SJSA1 (cell line): ENCODE measurements at regions not wholly inside any gene's neighbourhood (a gene's known extent, or its start where the extent isn't known, plus 50 kb on each side); places are given as distances from the start of the nearest gene placed in this dataset.

Source experiments
- DNase-seq, 2 experiments: peaks; one replicate each; pipeline ENCODE4 v3.0.0-alpha.2; 2015 to 2020; ENCODE audit warnings: low spot score in 2 of 2, low read depth in 1 of 2
- H3K27ac ChIP-seq: fragments of 250-450 bp; sonication (Bioruptor Pico); 2 replicates; pipeline ENCODE4 v1.5.1; 2020; ENCODE audit warnings: mild to moderate bottlenecking, moderate library complexity
- H3K27me3 ChIP-seq: fragments of 250-450 bp; sonication (Bioruptor Pico); replicated peaks from 2 replicates; pipeline ENCODE4 v1.5.1; 2020; ENCODE audit warnings: mild to moderate bottlenecking, moderate library complexity
- H3K36me3 ChIP-seq: fragments of 250-450 bp; sonication (Bioruptor Pico); 2 replicates; pipeline ENCODE4 v1.5.1; 2020; ENCODE audit warnings: mild to moderate bottlenecking
- H3K4me1 ChIP-seq: fragments of 250-450 bp; sonication (Bioruptor Pico); replicated peaks from 2 replicates; pipeline ENCODE4 v1.6.1; 2021; ENCODE audit warnings: mild to moderate bottlenecking
- H3K4me3 ChIP-seq: fragments of 250-450 bp; sonication (Bioruptor Pico); 2 replicates; pipeline ENCODE4 v1.5.1; 2020; ENCODE audit warnings: mild to moderate bottlenecking
- H3K9me3 ChIP-seq: fragments of 250-450 bp; sonication (Bioruptor Pico); replicated peaks from 2 replicates; pipeline ENCODE4 v1.5.1; 2020; ENCODE audit warnings: mild to moderate bottlenecking

DNA sequence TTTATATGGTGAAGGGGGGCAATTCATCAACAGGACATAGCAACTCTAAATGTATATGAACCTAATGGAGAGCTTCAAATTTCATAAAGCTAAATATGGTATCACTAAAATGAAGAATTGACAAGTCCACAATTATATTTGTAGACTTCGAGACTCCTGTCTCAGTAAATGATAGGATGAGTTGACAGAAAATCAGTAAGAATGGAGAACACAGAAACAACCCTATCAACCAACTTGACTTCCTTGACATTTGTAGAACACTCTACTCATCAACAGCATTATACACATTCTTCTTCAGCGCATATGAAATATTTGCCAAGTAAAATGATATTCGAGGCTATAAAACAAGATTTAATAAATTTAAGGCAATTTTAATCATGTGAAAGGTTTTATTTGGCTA, 322.9 kb upstream of the MAF start:
- H3K4me1 ChIP-seq = no peaks in the 10 kb centered on the region
- 0 out of 2 replicates have a peak, but pooled peaks cover 4% of the 10 kb centered on the region for H3K27me3 ChIP-seq
- H3K36me3 ChIP-seq = no peaks in the 10 kb centered on the region
- no peaks in the 10 kb centered on the region for H3K9me3 ChIP-seq
- H3K27ac ChIP-seq = no peak overlapping the region
- no peak overlapping the region for H3K4me3 ChIP-seq
- no peak for DNase-seq

DNA sequence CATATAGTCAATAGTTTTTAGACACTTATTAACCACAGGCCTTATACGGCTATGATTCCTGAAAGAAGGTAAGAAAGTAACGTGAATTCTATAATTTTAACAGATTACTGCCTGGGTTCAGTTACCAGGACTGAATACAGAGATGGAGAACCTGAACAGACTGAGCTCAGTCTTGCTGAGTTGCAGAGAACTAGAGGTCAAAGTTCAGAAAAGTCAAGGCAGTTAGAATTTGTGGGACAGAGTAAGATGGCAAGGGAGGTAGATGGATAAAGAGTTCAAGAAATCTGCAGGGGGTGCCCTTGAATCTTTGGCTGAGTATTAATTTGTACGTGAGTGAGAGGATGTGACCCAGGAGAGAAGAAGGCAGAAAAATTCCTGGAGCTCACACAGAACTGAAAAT, 320.1 kb upstream of the MAF start:
- Histone ChIP-seq H3K4me3 (no peak overlapping the region), H3K4me1 (no peaks in the 10 kb centered on the region), H3K27ac (no peak overlapping the region), H3K9me3 (no peaks in the 10 kb centered on the region), H3K36me3 (no peaks in the 10 kb centered on the region), H3K27me3 (0 out of 2 replicates have a peak, but pooled peaks cover 4% of the 10 kb centered on the region)
- no peak for DNase-seq

DNA sequence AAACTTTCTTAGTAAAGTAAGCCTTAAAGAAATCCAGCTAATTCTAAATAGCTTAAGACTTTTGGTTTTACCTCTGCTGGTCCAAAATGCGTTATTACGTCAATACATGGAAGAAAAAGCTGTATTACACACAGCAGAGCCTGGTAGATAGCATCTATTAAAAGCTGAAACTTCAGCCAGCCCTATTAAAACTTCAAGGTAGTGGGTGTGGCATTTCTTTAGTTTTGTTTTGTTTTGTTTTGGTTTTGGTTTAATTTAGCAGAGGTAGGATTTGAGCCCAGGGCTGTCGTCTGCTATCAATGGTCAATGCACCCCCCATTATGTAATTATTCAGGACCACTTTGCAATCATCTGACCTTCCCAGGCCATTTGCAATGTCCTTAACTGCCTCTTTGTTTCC, 318.4 kb upstream of the MAF start:
- no peaks in the 10 kb centered on the region for H3K9me3 ChIP-seq
- H3K4me3 ChIP-seq = no peak overlapping the region
- no peak overlapping the region for H3K27ac ChIP-seq
- no peaks in the 10 kb centered on the region for H3K27me3 ChIP-seq
- no peaks in the 10 kb centered on the region for H3K4me1 ChIP-seq
- no peak for DNase-seq
- H3K36me3 ChIP-seq = no peaks in the 10 kb centered on the region

DNA sequence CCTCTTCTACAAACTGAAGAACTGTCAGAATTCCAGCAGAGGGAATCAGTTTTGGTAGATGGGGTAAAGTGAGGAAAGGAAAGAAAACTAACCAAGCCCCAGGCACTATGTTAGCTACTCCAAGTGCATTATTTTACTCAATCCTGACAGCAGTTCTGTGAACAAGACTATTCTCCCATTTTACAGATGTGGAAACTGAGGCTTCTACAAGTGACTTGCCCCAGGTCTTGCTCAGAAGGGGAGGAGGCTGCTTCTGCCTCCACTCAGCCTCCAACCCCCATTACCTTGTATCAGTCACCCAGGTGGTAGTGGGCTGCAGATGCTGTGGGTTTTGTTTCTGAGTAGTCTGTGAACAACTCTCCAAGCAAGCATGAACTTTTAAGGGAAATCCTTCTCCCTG, 315.2 kb upstream of the MAF start:
- Histone ChIP-seq H3K4me1 (no peaks in the 10 kb centered on the region), H3K9me3 (no peaks in the 10 kb centered on the region), H3K4me3 (no peak overlapping the region), H3K36me3 (no peaks in the 10 kb centered on the region), H3K27ac (no peak overlapping the region), H3K27me3 (no peaks in the 10 kb centered on the region)
- no peak for DNase-seq

DNA sequence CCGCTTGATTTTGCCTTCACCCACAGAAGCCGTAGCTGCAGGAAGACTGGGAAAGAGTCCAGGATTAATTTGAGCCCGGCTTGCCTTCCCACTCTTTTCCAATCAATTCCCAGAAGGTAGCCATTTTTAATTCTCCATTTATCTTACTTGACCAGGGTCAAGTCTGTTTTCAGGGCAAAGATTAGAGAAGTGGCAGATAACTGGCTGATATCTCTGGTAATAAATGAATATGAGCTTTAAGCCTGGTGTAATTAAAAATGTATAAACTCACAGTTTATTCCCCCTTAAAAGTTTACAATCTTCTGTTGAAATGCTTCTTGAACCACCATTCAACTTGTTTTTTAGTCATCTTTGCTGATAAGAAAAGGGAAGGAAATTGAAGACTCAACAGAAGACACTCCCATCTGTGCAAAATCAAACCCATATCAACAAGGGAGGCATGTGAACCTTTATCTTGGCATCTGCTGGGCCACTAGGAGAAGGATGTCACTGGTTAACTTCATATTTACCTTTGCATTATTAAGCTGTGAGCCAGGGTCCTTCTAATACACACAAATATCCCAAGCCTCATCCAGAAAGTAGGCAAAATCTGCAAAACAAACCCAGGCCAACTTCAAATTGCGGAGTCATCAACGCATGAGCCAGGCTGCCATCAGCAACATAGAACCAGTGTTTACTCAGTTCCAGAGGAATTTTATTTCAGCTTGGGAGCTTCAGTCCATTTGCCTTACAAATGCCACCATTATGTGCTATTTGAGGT, 314.6 kb upstream of the MAF start:
- DNase-seq = no peak
- H3K36me3 ChIP-seq = no peaks in the 10 kb centered on the region
- no peaks in the 10 kb centered on the region for H3K9me3 ChIP-seq
- no peak overlapping the region for H3K27ac ChIP-seq
- no peak overlapping the region for H3K4me3 ChIP-seq
- no peaks in the 10 kb centered on the region for H3K4me1 ChIP-seq
- H3K27me3 ChIP-seq = no peaks in the 10 kb centered on the region

DNA sequence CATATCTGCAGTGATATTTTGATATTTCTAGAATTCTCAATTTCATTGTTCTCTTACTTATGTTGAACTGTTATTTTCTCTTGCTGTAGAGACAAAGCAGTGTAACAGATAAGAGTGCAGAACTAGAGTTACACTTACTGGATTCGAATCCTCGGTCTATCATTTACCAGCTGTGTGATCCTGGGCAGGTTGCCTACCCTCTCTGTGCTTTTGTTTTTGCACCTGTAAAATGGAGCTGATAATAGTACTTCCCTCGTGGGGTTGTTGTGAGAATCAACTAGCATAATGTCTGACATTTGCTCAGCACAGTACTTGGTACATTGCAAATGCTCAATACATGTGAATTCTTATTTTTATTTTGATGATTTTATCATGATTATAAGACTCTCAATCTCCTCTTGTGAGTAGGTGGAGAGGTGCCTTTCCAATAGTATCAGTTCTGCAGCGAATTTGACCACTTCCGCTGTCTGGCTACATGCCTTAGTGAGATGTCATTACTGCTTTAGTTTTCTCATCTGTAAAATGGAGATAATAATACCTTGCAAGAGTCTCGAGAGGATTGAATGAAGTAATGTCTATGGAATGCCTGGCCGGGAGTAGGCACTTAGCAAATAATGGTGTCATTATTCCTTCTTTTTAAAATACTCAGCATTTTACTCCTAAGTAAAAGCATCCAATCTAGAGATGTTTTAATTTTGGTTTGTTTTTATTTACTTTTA, 312.2 kb upstream of the MAF start:
- DNase-seq = no peak
- Histone ChIP-seq H3K36me3 (no peaks in the 10 kb centered on the region), H3K9me3 (no peaks in the 10 kb centered on the region), H3K27me3 (no peaks in the 10 kb centered on the region), H3K4me1 (no peaks in the 10 kb centered on the region), H3K4me3 (no peak overlapping the region), H3K27ac (no peak overlapping the region)

DNA sequence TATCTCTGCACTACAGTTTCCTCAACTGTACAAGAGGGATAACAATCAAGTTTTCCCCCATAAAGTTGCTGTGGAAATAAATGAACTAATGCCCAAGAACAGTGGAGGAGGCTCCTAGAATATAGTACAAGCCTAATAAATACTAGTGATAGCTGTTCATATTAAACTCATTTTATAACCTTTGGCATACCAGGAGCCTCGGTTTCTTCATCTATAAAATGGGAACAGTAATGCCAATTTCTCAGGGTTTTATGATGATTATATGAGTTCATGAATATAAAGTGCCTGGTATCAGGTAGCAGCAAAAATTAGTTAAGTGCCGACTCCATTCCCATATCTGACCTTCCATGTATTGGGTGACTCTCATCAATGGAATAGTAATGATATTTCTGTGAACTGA, 311.1 kb upstream of the MAF start:
- Histone ChIP-seq H3K27ac (no peak overlapping the region), H3K4me1 (no peaks in the 10 kb centered on the region), H3K36me3 (no peaks in the 10 kb centered on the region), H3K27me3 (no peaks in the 10 kb centered on the region), H3K9me3 (no peaks in the 10 kb centered on the region), H3K4me3 (no peak overlapping the region)
- DNase-seq = no peak

DNA sequence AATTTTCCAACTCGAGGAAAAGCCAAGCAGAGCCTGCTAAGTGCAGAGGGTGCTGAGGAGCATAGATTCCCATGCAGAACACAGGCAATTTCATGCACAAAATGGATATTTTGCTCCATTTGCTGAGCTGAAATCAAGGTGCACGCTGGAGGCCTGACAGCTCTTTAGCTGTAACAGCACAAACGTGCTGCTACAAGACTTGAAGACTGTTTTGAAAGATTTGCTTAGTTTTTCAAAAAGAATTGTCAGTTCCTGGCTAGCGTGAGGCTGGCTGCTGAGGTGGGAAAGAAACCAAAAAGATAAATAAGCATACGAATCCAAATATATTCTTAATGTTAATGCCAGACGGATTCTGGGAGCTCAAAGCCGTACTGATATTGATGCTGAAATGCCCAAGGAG, 309.0 kb upstream of the MAF start:
- Histone ChIP-seq H3K4me1 (no peaks in the 10 kb centered on the region), H3K27me3 (no peaks in the 10 kb centered on the region), H3K27ac (no peak overlapping the region), H3K36me3 (no peaks in the 10 kb centered on the region), H3K4me3 (no peak overlapping the region), H3K9me3 (no peaks in the 10 kb centered on the region)
- DNase-seq = no peak

DNA sequence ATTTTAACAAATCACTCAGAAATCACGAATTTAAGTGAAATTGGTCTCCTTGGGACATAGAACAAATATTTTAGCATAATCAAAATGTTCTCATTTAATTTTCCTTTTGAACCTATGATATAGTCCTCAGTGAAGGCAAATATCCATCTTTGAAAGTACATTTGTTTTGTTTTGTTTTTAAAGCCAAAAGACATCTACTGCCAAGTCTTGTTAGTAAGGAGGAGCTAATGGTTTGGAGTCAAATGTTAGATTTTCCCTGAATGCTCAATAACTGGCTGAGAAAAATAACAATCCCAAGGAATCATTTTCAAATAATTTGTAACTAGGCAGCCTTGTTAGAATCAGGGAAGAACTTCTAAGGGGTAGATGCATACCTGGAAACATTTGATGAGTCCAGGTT, 302.9 kb upstream of the MAF start:
- no peak overlapping the region for H3K27ac ChIP-seq
- H3K4me1 ChIP-seq = no peaks in the 10 kb centered on the region; the same call in 1 of the 2 replicates
- H3K27me3 ChIP-seq = no peaks in the 10 kb centered on the region
- H3K4me3 ChIP-seq = no peak overlapping the region
- H3K9me3 ChIP-seq = no peaks in the 10 kb centered on the region
- DNase-seq = no peak
- H3K36me3 ChIP-seq = no peaks in the 10 kb centered on the region

DNA sequence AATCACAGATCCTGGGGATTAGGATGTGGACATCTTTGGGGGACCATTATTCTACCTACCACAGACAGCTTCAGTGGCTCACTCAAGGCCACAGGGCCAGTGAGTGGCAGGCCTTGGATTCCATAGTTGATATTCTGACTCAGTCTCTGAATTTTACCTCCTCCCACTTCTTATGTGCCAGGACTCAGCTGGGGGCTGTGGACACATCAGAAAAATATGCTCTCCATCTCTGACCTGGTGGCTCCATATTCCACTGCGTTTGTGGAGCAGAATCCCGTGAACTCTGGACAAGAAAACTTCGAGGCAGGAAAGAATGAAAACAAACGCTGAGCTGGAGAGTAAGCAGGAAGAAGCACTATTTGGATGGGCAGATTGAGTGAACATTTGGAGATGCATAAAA, 301.8 kb upstream of the MAF start:
- Histone ChIP-seq H3K36me3 (no peaks in the 10 kb centered on the region), H3K27ac (no peak overlapping the region), H3K4me3 (no peak overlapping the region), H3K27me3 (no peaks in the 10 kb centered on the region), H3K9me3 (no peaks in the 10 kb centered on the region), H3K4me1 (no peaks in the 10 kb centered on the region; the same call in 1 of the 2 replicates)
- no peak for DNase-seq

DNA sequence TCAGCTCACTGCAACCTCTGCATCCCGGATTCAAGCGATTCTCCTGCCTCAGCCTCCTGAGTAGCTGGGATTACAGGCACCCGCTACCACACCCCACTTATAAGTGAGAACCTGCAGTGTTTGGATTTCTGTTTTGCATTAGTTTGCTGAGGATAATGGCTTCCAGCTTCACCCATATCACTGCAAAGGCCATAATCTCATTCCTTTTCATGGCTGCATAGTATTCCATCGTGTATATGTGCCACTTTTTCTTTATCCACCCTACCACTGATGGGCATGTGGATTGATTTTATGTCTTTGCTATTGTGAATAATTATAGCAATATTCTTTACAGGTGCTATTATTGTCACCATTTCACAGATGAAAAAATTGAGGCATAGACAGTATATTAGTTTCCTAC, 301.0 kb upstream of the MAF start:
- Histone ChIP-seq H3K27me3 (no peaks in the 10 kb centered on the region), H3K4me1 (no peaks in the 10 kb centered on the region; the same call in 1 of the 2 replicates), H3K27ac (no peak overlapping the region), H3K4me3 (no peak overlapping the region), H3K9me3 (no peaks in the 10 kb centered on the region), H3K36me3 (no peaks in the 10 kb centered on the region)
- DNase-seq = no peak

DNA sequence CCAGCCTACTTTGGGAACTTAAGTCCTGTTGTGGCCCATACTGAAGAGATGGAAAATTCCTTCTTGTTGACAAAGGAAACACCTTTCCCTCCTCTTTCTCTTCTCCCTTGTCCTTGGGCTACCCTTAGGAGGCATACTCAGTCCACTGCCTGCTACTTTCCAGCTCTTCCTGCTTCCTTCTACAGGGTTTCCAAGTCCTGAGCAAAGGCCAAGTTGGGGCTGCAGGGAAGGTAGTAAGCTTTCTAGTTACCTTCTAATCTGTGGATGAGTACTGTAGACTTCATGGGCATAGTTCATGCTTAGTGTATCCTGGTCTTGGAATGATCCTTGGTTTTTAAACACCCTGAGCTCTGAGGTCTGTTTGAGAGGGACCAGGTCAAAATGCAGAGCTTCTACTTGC, 299.2 kb upstream of the MAF start:
- Histone ChIP-seq H3K9me3 (no peaks in the 10 kb centered on the region), H3K27ac (no peak overlapping the region), H3K36me3 (no peaks in the 10 kb centered on the region), H3K4me3 (no peak overlapping the region), H3K4me1 (no peaks in the 10 kb centered on the region; the same call in 1 of the 2 replicates), H3K27me3 (no peaks in the 10 kb centered on the region)
- DNase-seq = no peak

DNA sequence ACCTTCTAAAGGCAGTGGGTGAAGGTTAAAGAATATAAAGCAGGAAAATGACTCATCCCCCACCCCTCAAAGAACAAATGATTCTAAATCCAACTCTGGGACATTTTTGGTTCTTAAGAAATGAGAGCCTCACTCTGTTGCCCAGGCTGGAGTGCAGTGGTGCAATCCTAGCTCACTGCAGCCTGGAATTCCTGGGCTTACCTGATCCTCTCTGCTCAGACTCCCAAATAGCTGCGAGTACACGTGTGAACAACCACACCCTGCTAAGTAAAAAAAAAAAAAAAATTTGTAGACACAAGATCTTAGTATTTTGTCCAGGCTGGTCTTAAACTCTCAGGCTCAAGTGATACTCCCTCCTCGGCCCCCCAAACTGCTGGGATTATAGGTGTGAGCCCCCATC, 298.8 kb upstream of the MAF start:
- no peaks in the 10 kb centered on the region for H3K27me3 ChIP-seq
- no peak overlapping the region for H3K4me3 ChIP-seq
- H3K27ac ChIP-seq = no peak overlapping the region
- no peaks in the 10 kb centered on the region for H3K9me3 ChIP-seq
- DNase-seq = no peak
- no peaks in the 10 kb centered on the region for H3K36me3 ChIP-seq
- no peaks in the 10 kb centered on the region; the same call in 1 of the 2 replicates for H3K4me1 ChIP-seq

DNA sequence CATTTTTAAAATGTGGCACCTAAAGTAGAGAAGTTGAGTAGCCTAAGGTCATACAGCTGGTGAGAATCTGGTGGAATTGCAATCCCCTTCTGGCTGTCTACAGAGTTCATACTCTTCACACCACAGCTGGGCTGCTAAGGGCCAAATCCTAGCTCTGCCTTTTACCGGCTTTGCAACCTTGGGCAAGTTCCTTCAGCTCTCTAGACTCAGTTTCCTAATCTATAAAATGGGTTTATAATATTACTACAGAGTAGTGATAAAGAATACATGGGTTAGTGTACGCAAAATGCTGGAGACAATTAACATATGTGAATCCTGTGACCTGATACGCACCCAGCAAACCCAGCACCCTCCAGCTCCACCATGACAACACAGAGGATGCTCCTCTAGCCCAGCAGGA, 298.2 kb upstream of the MAF start:
- DNase-seq = no peak
- Histone ChIP-seq H3K4me1 (no peaks in the 10 kb centered on the region; the same call in 1 of the 2 replicates), H3K27ac (no peak overlapping the region), H3K36me3 (no peaks in the 10 kb centered on the region), H3K27me3 (no peaks in the 10 kb centered on the region), H3K9me3 (no peaks in the 10 kb centered on the region), H3K4me3 (no peak overlapping the region)
